ENCODE measurements at regions not wholly inside any gene's neighbourhood (a gene's known extent, or its start where the extent isn't known, plus 50 kb on each side); places are given as distances from the start of the nearest gene placed in this dataset.

- no peak for TF ChIP-seq POLR2A (IDR thresholded peaks at IDR 0.05)
- TF ChIP-seq CTCF (IDR thresholded peaks at IDR 0.05), result no peak
- no peak for TF ChIP-seq EP300 (IDR thresholded peaks at IDR 0.05)
- TF ChIP-seq POLR2AphosphoS5 (IDR thresholded peaks at IDR 0.05), result no peak
Measured at GRCh38 chr1:14310476-14310875, 288.0 kb upstream of the KAZN start.
